Liver (tissue), 8 donors: ENCODE measurements at regions not wholly inside any gene's neighbourhood (a gene's known extent, or its start where the extent isn't known, plus 50 kb on each side); places are given as distances from the start of the nearest gene placed in this dataset.

Experiments used
- DNase-seq: peaks from one replicate; pipeline ENCODE4 v3.0.0-alpha.2; 2017; ENCODE audit warnings: low spot score
- H3K27ac ChIP-seq, 2 donors: one replicate each; pipeline ENCODE4 v1.7.0; 2013; ENCODE audit warnings: inconsistent platforms in 2 of 2, low read length in 2 of 2, control low read depth in 1 of 2, low read depth in 1 of 2, mild to moderate bottlenecking in 1 of 2
- H3K27me3 ChIP-seq, 4 donors: one replicate each; pipeline versions ENCODE4 v1.6.1 to v1.7.0; 2013; ENCODE audit warnings: low read length in 3 of 4, inconsistent platforms in 1 of 4, mild to moderate bottlenecking in 1 of 4, moderate library complexity in 1 of 4; ENCODE audit not compliant: control insufficient read depth in 4 of 4, insufficient read depth in 4 of 4
- H3K36me3 ChIP-seq, 4 donors: one replicate each; pipeline versions ENCODE4 v1.6.1 to v1.7.0; 2013; ENCODE audit warnings: low read length in 3 of 4, mild to moderate bottlenecking in 3 of 4, low read depth in 1 of 4, moderate library complexity in 1 of 4; ENCODE audit not compliant: control insufficient read depth in 4 of 4, insufficient read depth in 3 of 4
- H3K4me1 ChIP-seq, 4 donors: one replicate each; pipeline versions ENCODE4 v1.6.1 to v1.7.0; 2013; ENCODE audit warnings: low read length in 3 of 4, mild to moderate bottlenecking in 3 of 4, moderate library complexity in 1 of 4; ENCODE audit not compliant: control insufficient read depth in 4 of 4, insufficient read depth in 4 of 4
- H3K4me3 ChIP-seq, 3 donors: one replicate each; pipeline versions ENCODE4 v1.6.1 to v1.7.0; 2013; ENCODE audit warnings: low read length in 3 of 3, control low read depth in 1 of 3, low read depth in 1 of 3, mild to moderate bottlenecking in 1 of 3
- H3K9ac ChIP-seq, 2 donors: one replicate each; pipeline ENCODE4 v1.7.0; 2013; ENCODE audit warnings: low read length in 2 of 2, mild to moderate bottlenecking in 2 of 2, moderate library complexity in 2 of 2, control low read depth in 1 of 2, low read depth in 1 of 2
- H3K9me3 ChIP-seq, 4 donors: one replicate each; pipeline versions ENCODE4 v1.6.1 to v1.7.0; 2013; ENCODE audit warnings: low read length in 3 of 4; ENCODE audit not compliant: control insufficient read depth in 4 of 4
- EGR1 ChIP-seq, 2 donors: IDR thresholded peaks; 2 replicates each; pipeline ENCODE4 v1.6.1; 2016 to 2018; ENCODE audit warnings: antibody characterized with exemption in 2 of 2, low read depth in 2 of 2
- FOXA1 ChIP-seq: IDR thresholded peaks from 2 replicates; pipeline ENCODE4 v1.6.1; 2016; ENCODE audit warnings: antibody characterized with exemption
- FOXA2 ChIP-seq: IDR thresholded peaks from 2 replicates; pipeline ENCODE4 v1.6.1; 2016; ENCODE audit warnings: antibody characterized with exemption
- GABPA ChIP-seq, 2 donors: IDR thresholded peaks in 1 of 2; conservative IDR thresholded peaks in 1 of 2; 2 replicates each; pipeline ENCODE4 v1.6.1; 2016; ENCODE audit warnings: antibody characterized with exemption in 2 of 2, mild to moderate bottlenecking in 1 of 2, moderate library complexity in 1 of 2
- HNF4A ChIP-seq, 2 donors: conservative IDR thresholded peaks; 2 replicates each; pipeline ENCODE4 v1.6.1; 2016; ENCODE audit warnings: antibody characterized with exemption in 2 of 2, mild to moderate bottlenecking in 2 of 2
- HNF4G ChIP-seq: IDR thresholded peaks from 2 replicates; pipeline ENCODE4 v1.6.1; 2016; ENCODE audit warnings: antibody characterized with exemption
- JUND ChIP-seq, 2 donors: IDR thresholded peaks; 2 replicates each; pipeline ENCODE4 v1.6.1; 2016; ENCODE audit warnings: antibody characterized with exemption in 2 of 2
- MAX ChIP-seq: IDR thresholded peaks from 2 replicates; pipeline ENCODE4 v1.6.1; 2016; ENCODE audit warnings: antibody characterized with exemption
- NR2F2 ChIP-seq: IDR thresholded peaks from 2 replicates; pipeline ENCODE4 v1.6.1; 2016; ENCODE audit warnings: antibody characterized with exemption
- RAD21 ChIP-seq, 2 donors: IDR thresholded peaks; 2 replicates each; pipeline ENCODE4 v1.6.1; 2016; ENCODE audit warnings: antibody characterized with exemption in 2 of 2, mild to moderate bottlenecking in 2 of 2
- RXRA ChIP-seq, 2 donors: IDR thresholded peaks; 2 replicates each; pipeline ENCODE4 v1.6.1; 2017 to 2018; ENCODE audit warnings: antibody characterized with exemption in 2 of 2, mild to moderate bottlenecking in 1 of 2
- SP1 ChIP-seq: IDR thresholded peaks from 2 replicates; pipeline ENCODE4 v1.6.1; 2018; ENCODE audit warnings: antibody characterized with exemption, mild to moderate bottlenecking
- TAF1 ChIP-seq: conservative IDR thresholded peaks from 2 replicates; pipeline ENCODE4 v1.6.1; 2016; ENCODE audit warnings: antibody characterized with exemption, mild to moderate bottlenecking
- YY1 ChIP-seq: IDR thresholded peaks from 2 replicates; pipeline ENCODE4 v1.6.1; 2016; ENCODE audit warnings: antibody characterized with exemption, mild to moderate bottlenecking
- ZBTB33 ChIP-seq: IDR thresholded peaks from 2 replicates; pipeline ENCODE4 v1.6.1; 2016; ENCODE audit warnings: antibody characterized with exemption
- WGBS: extraction: QIAGEN DNeasy Blood & Tissue Kit; methylation state at CpG from one replicate; pipeline ENCODE4 v1.1.7; 2013; 5-methylcytosine and 5-hydroxymethylcytosine counted together
- TF ChIP-seq, protein P1 (sequence below): IDR thresholded peaks from 2 replicates; pipeline ENCODE4 v1.6.1; 2016; ENCODE audit warnings: antibody characterized with exemption, mild to moderate bottlenecking
- TF ChIP-seq, protein P2 (sequence below): fragments of 150-350 bp; IDR thresholded peaks from 2 replicates; pipeline ENCODE4 v1.5.1; 2017; ENCODE audit warnings: improper control_type of control experiment, low read depth, low read length; ENCODE audit not compliant: missing input control
- donor health status: healthy.
- donor health status: healthy.
- donor health status: healthy.
- donor health status: healthy.
- donor health status: healthy.

DNA sequence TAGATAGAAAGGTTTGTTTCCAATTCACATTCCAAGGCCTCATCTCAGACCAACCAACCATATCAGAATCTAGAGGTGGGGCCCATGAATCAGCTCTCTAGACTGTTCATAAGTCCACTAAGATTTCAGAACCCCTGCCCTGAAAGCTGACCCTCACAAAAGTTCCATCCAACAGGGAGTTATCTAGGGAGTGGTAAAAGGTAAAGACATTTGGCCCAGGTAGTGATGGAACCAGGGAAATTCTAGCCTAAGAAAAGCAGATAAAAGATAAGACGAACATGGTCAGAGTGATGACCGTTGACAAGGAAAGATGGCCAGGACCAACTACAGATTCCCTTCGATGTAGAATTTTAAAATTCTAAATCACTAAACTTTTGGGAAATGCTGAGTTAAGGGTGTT lies 198.0 kb upstream of the NEBL start:
- TF ChIP-seq, protein P1, sequence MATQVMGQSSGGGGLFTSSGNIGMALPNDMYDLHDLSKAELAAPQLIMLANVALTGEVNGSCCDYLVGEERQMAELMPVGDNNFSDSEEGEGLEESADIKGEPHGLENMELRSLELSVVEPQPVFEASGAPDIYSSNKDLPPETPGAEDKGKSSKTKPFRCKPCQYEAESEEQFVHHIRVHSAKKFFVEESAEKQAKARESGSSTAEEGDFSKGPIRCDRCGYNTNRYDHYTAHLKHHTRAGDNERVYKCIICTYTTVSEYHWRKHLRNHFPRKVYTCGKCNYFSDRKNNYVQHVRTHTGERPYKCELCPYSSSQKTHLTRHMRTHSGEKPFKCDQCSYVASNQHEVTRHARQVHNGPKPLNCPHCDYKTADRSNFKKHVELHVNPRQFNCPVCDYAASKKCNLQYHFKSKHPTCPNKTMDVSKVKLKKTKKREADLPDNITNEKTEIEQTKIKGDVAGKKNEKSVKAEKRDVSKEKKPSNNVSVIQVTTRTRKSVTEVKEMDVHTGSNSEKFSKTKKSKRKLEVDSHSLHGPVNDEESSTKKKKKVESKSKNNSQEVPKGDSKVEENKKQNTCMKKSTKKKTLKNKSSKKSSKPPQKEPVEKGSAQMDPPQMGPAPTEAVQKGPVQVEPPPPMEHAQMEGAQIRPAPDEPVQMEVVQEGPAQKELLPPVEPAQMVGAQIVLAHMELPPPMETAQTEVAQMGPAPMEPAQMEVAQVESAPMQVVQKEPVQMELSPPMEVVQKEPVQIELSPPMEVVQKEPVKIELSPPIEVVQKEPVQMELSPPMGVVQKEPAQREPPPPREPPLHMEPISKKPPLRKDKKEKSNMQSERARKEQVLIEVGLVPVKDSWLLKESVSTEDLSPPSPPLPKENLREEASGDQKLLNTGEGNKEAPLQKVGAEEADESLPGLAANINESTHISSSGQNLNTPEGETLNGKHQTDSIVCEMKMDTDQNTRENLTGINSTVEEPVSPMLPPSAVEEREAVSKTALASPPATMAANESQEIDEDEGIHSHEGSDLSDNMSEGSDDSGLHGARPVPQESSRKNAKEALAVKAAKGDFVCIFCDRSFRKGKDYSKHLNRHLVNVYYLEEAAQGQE, result no peak
- TF ChIP-seq, protein P2, sequence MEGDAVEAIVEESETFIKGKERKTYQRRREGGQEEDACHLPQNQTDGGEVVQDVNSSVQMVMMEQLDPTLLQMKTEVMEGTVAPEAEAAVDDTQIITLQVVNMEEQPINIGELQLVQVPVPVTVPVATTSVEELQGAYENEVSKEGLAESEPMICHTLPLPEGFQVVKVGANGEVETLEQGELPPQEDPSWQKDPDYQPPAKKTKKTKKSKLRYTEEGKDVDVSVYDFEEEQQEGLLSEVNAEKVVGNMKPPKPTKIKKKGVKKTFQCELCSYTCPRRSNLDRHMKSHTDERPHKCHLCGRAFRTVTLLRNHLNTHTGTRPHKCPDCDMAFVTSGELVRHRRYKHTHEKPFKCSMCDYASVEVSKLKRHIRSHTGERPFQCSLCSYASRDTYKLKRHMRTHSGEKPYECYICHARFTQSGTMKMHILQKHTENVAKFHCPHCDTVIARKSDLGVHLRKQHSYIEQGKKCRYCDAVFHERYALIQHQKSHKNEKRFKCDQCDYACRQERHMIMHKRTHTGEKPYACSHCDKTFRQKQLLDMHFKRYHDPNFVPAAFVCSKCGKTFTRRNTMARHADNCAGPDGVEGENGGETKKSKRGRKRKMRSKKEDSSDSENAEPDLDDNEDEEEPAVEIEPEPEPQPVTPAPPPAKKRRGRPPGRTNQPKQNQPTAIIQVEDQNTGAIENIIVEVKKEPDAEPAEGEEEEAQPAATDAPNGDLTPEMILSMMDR, result no peak
- no peak for TF ChIP-seq ZBTB33
- TF ChIP-seq RAD21 (IDR thresholded peaks at IDR 0.05), result no peak
- TF ChIP-seq HNF4A (conservative IDR thresholded peaks at IDR 0.05), result no peak
- TF ChIP-seq RXRA (IDR thresholded peaks at IDR 0.05), result no peak
- no peak for TF ChIP-seq GABPA (IDR thresholded peaks at IDR 0.05 in 1 of 2, conservative IDR thresholded peaks at IDR 0.05 in 1 of 2)
- no peak for TF ChIP-seq EGR1 (IDR thresholded peaks at IDR 0.05; ENCODE audit: low read depth in 2 of 2)
- no peak for TF ChIP-seq HNF4G
- no peak for TF ChIP-seq MAX
- H3K9me3 ChIP-seq, result no peaks in the 10 kb centered on the region
- H3K27me3 ChIP-seq, result no peaks in the 10 kb centered on the region
- H3K36me3 ChIP-seq, result no peaks in the 10 kb centered on the region
- 89% methylated on average over 3 of the region's 3 CpGs for WGBS
- no peak overlapping the region for H3K4me3 ChIP-seq
- H3K9ac ChIP-seq, result no peak overlapping the region
- no peak for DNase-seq
- peaks cover 0 to 2% (median 0%) of the 10 kb centered on the region in 4 donors for H3K4me1 ChIP-seq
- H3K27ac ChIP-seq, result no peak overlapping the region

GRCh38 chr10:21092683-21093524 lies 195.8 kb upstream of the NEBL start:
- Histone ChIP-seq H3K36me3 (no peaks in the 10 kb centered on the region), H3K9ac (no peak overlapping the region), H3K4me1 (peaks cover 0 to 2% (median 0%) of the 10 kb centered on the region in 4 donors), H3K27me3 (no peaks in the 10 kb centered on the region), H3K9me3 (no peaks in the 10 kb centered on the region), H3K4me3 (no peak overlapping the region), H3K27ac (no peak overlapping the region)
- 89% methylated on average over 5 of the region's 5 CpGs for WGBS
- no peak for DNase-seq
- TF ChIP-seq RAD21 (IDR thresholded peaks at IDR 0.05) (no peak), NR2F2 (no peak), ZBTB33 (no peak), EGR1 (IDR thresholded peaks at IDR 0.05; ENCODE audit: low read depth in 2 of 2) (no peak), TAF1 (no peak), JUND (IDR thresholded peaks at IDR 0.05) (no peak), HNF4A (conservative IDR thresholded peaks at IDR 0.05) (no peak), YY1 (no peak), SP1 (no peak), RXRA (IDR thresholded peaks at IDR 0.05) (no peak), FOXA2 (no peak), FOXA1 (no peak)
- TF ChIP-seq, protein P1, result no peak
